NCI-H1417 treated with DMSO at 0.1 percent for 48 hours (cell line): ENCODE measurements at regions not wholly inside any gene's neighbourhood (a gene's known extent, or its start where the extent isn't known, plus 50 kb on each side); places are given as distances from the start of the nearest gene placed in this dataset.
A peak's percentile ranks its signal among the peaks of the same experiment; 100 is the strongest.

Experiments
- DNase-seq: peaks from one replicate; lab custom pipeline; 2025; lab: John Stamatoyannopoulos, UW

DNA sequence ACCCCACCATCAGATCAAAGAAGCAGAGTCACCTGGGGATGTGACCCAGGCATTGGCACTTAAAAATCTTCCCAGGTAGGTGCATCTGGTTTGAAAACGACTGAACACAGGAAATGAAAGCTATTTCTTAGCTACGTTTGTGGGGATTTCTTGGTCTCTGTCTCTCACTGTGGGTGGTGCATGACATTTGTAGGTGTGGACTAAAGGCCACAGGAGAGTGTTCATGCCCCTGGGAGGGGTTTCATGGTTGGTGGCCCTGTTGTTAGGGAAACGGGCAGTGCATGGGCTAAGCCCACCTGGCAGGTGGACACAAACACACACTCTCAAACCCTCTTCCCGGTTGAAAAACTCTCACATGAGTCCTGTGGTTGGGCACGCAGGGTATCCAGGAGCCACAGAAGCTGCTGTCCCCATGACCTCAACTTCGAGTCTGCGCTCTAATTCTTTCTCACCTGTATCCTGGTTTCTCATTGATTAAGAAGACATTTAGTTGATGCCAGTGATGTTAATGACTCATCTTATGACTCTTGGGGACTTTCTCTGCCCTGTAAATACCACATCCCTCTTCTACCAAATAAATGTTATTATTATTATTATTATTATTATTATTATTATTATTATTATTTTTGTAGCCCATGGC lies 119.4 kb downstream of the MRPS6 start:
- no peak for DNase-seq

DNA sequence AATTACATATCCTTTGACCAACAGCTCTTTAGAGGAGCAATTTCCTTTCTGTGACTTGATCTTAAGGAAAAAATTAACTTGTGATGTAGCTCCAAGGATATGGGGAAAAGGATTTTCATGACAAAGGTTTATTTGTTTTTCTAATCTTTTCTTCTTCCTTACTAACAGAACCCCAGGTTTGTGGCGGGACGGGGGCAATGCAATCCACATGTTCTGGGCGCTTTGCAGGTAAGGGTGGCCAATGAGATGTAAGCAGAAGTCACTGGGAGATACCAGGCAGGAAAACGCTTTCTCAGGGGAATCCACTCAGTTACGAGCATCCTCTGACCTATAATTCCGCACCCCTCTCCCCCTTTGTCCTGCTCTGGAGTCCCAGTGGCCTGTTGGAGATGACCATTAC lies 122.0 kb downstream of the MRPS6 start:
- no peak for DNase-seq

DNA sequence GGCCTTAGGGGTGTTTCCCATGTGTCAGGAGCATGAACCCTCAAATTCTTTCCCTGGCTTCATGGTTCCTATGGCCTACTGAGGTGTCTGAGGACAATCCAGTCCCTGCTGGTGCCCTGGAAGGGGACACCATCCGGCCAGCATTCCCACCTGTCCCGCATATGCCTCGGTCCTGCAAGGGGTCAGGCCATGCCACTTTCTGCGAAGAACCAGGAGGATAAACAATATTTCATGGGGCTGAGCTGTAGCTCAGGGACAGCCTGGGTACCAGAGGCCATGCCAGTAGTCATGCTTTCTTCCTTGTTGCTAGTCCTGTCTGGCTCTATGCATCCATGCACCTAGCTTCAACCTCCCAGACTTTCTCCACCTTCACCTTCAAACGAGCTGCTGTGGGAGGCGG lies 123.6 kb downstream of the MRPS6 start:
- no peak for DNase-seq

DNA sequence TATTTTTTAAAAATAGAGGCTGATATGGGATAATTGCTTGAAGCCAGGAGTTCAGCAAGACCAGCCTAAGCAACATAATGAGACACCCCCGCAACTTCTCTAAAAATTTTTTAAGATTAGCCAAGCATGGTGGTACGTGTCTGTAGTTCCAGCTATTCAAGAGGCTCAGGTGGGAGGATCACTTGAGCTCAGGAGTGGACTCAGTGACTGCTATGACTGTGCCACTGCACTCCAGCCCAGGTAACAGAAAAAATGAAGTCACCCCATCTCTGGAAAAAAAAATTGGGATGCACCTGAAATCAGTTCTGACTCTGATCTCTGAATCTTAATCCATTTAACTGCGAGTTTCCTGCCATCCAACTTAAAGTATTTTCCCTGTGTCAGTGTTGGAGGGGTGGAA lies 124.2 kb downstream of the MRPS6 start:
- no peak for DNase-seq

DNA sequence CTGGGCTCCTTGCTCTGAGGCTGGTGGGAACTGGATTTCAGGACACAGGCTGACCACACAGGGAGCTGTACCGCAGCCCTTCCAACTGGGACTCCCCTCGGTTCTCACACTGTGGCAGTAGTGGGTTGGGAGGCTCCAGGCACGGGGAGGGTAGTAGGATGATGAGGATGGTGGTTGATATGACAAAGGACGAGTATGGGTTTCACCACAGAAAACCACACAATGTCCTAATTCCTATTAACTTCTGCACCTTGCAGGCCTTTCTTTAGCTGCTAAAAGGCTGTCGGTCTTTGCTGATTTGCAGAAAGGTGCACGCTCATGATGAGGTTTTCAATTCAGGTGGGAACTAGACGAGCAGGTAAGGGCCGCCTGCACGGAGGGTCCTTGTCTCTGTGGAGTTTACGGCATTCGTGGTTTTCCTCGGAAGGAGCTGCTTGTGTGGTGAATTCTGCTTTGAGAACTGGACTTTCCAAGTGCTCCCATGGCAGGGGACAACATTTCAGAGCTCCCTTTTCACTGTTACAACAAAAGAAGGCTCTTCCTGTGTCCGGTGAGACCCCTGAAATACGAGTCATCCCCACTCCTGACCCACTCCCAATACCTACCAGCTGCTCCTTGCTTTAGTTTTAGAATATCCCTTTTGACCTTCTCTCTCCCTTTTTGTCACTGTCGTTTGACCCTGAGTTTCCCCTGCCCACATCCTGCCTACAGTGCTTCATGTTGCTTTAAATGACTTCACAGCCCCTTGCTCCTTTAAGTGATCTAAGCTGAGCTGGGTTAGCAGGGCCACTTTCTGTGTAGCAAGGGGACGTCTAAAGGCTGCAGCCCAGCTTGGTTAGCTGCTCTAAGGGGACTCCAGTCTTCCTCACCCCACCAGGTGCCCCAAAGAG lies 125.1 kb downstream of the MRPS6 start:
- no peak for DNase-seq

- DNase-seq, result no peak
Measured at GRCh38 chr21:34199121-34199910, 125.9 kb downstream of the MRPS6 start.

- no peak for DNase-seq
Measured at GRCh38 chr21:34200288-34200905, 127.0 kb downstream of the MRPS6 start.

- no peak for DNase-seq
Measured at GRCh38 chr21:34201001-34201400, 127.6 kb downstream of the MRPS6 start.

DNA sequence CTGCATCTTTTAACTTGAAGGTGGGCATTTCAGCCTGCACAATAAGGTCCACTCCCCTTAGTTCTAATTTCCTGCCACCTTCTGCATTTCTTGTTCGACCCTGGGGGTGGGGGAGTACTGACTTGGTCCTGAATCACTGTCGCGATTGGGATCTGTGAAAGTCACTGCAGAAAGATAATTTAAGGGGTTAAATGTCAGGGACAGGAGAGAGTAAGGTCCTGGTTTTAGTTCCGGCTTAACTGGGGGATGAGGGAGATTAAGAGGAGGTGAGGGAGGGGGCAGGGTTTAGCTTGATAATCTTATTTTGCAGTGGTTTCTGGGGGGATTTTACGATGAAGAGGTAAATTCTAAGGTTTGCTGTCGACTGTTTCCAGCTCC lies 128.1 kb downstream of the MRPS6 start:
- no peak for DNase-seq

DNA sequence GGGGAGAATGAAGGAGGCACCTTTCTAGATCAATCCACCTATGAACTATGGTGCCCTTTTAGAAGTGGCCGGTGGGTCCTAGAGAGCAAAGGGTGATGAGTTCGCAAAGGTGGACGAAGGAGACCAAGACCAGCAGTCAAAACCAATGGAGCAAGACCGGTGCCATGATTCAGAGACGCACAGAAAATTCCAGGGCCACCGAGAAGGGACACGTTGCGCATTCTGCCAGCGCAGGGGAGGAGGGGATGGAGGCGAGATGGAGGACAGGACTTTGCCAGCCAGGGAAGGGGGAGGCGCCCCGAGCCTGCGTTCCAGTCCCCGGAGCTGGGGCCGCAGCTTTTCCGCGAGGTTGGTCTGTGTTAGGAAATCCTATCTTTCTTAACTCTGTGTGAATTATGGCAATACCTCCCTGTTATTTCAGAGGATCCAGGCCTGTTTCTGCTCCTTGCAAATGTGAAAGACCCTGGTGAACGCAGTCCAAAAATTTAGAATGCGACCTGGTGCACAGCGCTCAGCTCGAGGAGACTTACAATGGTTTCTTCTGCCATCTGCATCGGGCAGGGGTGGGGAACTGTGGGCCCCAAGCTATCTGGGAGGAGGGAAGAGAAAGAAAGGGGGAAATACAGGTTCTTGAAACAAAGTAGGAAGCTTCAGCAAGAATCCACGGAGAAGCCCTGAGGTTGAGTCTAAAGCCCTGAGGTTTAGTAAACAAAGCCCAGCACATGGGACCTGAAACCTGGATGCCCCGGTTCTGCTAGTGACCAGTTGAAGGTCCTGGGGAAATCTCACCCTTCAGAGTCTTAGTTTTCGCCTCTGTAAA lies 129.4 kb downstream of the MRPS6 start:
- DNase-seq, result no peak

DNA sequence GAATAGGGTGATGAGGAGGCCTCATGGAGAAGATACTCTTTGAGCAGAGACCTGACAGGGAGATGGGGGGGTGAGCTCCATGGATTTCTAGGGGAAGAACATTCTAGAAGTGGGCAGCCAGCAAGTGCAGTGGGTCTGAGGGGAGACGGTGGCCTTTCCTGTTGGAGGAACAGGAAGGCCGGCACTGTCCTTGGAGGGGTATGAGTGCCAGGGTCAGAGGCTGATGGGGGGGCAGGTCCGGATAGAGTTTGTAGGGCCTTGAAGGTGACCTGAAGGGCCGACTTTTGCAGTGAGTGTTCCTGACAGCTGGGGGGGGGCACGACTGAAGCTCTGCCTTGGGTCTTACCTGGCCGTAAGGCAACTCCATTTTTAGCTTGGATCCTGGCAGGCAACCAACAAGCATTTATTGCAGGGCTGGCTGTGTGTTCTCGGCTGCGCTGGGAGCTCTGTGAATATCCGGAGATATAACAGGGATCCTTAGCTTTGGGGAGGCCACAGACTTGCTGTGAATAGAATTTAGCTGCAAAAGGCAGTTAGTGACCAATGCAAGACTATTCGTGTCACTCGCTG lies 130.6 kb downstream of the MRPS6 start:
- no peak for DNase-seq

DNA sequence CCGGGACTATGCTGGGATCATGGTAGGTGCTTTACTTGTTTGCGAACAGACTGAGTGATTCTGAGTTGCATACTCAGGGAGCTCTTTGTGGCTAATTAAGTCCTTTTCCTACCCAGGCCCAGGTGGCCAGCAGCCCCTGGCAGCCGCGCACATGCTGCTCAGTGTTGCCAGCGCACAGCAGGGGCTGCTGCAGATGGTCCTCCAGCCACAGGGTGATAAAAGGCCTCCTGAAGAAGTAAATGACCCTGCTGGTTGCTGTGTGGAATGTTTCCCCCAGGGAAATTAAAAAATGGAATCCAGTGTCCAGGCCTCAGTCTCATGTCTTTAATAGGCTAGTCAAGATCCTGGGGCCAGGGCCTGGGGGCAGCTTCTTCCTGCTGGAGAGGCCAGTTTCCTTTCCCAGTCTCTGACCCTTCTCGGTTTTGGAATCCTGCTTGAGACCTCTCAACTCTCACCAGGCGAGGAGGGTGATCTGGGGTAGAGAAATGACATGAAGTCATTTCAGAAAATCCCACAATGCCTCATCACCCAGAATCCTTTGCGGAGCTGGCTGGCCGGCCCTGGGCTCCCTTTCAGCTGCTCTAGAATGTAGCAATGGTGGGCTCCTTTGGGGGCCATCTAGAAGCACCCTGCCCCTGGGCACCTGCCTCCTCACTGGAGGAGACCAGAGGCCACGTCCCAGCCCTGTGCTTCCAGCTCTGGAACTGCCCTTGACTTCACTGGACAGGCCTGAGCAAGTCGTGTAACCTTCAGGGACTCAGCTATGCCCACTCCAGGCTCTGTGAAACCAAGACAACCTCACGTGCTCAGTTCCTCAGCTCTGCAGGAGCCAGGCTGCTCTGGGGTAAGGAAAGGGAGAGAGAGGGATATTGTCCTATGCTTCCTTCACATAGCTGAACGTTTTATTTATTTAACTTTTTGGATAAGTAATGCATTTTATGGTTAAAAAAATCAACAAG lies 131.4 kb downstream of the MRPS6 start:
- DNase-seq, result peak; percentile 62

DNA sequence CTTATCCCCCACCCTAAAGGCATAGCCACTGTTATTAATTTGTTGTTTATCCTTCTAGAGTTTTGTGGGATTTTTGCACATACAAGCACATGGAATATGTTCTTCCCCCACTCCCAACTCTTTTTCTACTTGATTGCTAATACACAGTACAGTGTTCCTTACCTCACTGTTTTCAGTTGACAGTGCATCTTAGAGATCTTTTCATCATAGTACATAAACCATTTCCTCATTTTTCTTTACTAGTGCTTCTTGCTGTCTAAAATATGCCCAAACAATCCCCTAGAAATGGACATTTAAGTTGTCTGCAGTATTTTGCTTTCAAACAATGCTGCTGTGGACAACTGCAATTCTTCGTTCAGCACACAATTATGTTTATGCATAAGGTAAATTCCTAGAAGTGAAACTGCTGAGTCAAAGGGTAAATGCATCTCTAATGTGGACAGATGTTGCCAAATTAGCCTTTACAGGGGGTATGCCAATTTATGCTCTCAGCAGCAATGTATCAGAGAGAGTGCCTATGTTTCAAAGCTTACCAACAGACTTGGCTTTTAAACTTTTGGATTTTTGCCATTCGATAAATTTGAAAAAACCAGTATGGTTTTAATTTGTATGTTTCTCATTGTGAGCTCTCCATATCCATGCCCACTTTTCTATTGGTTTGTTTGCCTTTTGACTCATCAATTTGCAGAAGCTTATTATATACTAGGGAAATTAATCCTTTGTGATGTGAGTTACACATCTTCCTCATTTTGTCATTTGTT lies 132.6 kb downstream of the MRPS6 start:
- DNase-seq, result peak; percentile 32

DNA sequence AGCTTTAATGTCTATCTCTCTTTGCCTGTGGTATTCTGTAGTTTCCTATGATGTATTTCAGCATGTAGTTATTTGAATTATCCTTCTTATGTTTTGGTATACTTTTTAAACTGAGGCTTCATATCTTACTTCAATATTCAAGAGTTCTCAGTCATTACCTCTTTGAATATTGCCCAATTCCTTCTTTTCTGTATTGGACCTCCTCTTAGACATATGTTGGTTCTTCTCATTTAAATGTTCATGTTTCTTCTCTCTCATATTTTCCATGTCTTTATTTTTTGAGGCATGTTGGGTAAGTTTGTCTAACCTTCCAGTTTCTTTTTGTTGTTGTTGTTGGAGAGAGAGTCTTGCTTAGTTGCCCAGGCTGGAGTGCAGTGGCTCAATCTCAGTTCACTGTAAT lies 140.6 kb downstream of the MRPS6 start:
- DNase-seq, result no peak

DNA sequence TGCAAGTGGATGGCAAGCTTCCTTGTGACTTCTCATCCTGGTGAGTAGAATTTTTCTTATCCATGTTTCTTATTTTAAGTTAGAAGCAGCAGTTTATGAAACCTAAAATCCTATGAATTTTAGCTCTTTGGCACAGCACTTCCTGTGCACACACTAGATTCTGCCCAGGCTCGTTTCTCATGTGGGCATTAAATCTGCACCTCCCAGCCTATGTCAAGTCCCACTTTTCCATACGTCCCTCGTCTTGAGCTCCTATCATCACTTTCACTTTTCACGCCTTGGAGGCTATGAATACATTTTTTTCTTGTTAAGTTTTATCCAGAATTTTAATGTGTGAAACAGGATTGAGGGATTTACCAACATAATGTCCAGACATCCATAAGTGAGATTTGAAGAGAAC lies 142.1 kb downstream of the MRPS6 start:
- DNase-seq, result no peak

GRCh38 chr21:34215911-34216717 lies 142.7 kb downstream of the MRPS6 start:
- DNase-seq, result no peak

DNA sequence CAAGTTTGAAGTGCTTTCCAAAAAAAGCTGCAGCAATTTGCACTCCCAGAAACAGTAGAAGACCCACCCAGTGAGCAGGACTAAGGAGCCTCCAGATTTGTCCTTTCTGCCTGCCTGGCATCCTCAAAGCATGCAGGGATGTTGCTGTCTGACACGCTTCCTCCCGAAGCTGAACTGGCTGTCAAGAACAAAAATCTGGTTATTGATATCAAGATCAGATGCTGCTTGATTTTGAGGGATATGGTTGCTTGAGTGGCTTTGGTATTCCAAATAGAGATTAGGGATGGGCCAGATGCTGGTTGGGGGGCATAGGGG lies 143.3 kb downstream of the MRPS6 start:
- no peak for DNase-seq

DNA sequence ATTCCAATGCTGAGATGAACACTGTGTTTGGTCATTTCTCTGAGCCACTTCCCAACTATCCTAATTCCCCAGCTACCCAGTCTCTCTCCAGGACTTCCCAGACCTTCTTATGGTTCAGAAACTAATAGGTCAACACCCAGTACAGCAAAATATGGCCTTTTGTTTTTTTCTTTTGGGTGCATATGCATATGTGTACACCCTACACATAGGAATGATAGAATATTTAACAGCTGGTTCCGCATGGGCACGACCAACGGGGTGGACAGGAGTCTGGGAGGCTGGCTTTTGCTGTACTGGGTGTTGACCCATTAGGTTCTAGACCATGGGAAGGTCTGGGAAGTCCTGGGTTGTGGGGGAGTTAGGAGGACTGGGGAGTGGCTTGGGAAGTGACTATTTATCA lies 143.9 kb downstream of the MRPS6 start:
- no peak for DNase-seq
